GM23338 (cell line): ENCODE measurements at regions not wholly inside any gene's neighbourhood (a gene's known extent, or its start where the extent isn't known, plus 50 kb on each side); places are given as distances from the start of the nearest gene placed in this dataset.

Experiments used
- CTCF ChIP-seq, 2 experiments: fragments of 200-600 bp in 1 of 2; sonication (generic) in 1 of 2; conservative IDR thresholded peaks; 2 replicates each; pipeline versions ENCODE4 v1.5.1 to v1.6.1; 2016 to 2017; ENCODE audit warnings: antibody characterized with exemption in 2 of 2, low read depth in 2 of 2, mild to moderate bottlenecking in 2 of 2, moderate library complexity in 1 of 2
- EZH2 ChIP-seq: fragments of 200-600 bp; sonication (generic); IDR thresholded peaks from one replicate; pipeline ENCODE4 v1.8.0; 2017; ENCODE audit warnings: antibody characterized with exemption, mild to moderate bottlenecking, low read depth; ENCODE audit not compliant: unreplicated experiment
- EZH2phosphoT487 ChIP-seq: fragments of 200-600 bp; sonication (generic); IDR thresholded peaks from one replicate; pipeline ENCODE4 v1.8.1; 2018; ENCODE audit warnings: antibody characterized with exemption; ENCODE audit not compliant: unreplicated experiment
- JUNB ChIP-seq: IDR thresholded peaks from one replicate; pipeline ENCODE4 v1.6.1; 2016; ENCODE audit warnings: antibody characterized with exemption; ENCODE audit not compliant: unreplicated experiment
- POLR2AphosphoS5 ChIP-seq: IDR thresholded peaks from 2 replicates; pipeline ENCODE4 v1.6.1; 2016; ENCODE audit warnings: antibody characterized with exemption, low read depth
- REST ChIP-seq: IDR thresholded peaks from one replicate; pipeline ENCODE4 v1.6.1; 2018; ENCODE audit warnings: antibody characterized with exemption; ENCODE audit not compliant: unreplicated experiment

- TF ChIP-seq CTCF (conservative IDR thresholded peaks at IDR 0.05; ENCODE audit: low read depth in 2 of 2) (no peak), JUNB (no peak), POLR2AphosphoS5 (no peak), REST (no peak), EZH2 (no peak), EZH2phosphoT487 (no peak)
Observed at GRCh38 chrX:34744521-34744920, 87.4 kb upstream of the TMEM47 start.
